BLaER1 (cell line): ENCODE measurements at regions not wholly inside any gene's neighbourhood (a gene's known extent, or its start where the extent isn't known, plus 50 kb on each side); places are given as distances from the start of the nearest gene placed in this dataset.

Experiments
- H3K27ac ChIP-seq: shearing (Covaris generic); formaldehyde crosslinking; 2 replicates; pipeline ENCODE4 v1.8.1; 2022
- H3K27me3 ChIP-seq: shearing (Covaris generic); formaldehyde crosslinking; 2 replicates; pipeline ENCODE4 v1.8.1; 2022
- H3K36me3 ChIP-seq: shearing (Covaris generic); formaldehyde crosslinking; 2 replicates; pipeline ENCODE4 v1.8.1; 2022
- H3K4me1 ChIP-seq: shearing (Covaris generic); formaldehyde crosslinking; 2 replicates; pipeline ENCODE4 v1.8.1; 2022
- H3K4me2 ChIP-seq: shearing (Covaris generic); formaldehyde crosslinking; 2 replicates; pipeline ENCODE4 v1.8.1; 2022
- H3K4me3 ChIP-seq: shearing (Covaris generic); formaldehyde crosslinking; 2 replicates; pipeline ENCODE4 v1.8.1; 2022
- H3K9ac ChIP-seq: shearing (Covaris generic); formaldehyde crosslinking; 2 replicates; pipeline ENCODE4 v1.8.1; 2022
- H3K9me3 ChIP-seq: shearing (Covaris generic); formaldehyde crosslinking; 2 replicates; pipeline ENCODE4 v1.8.1; 2022
- H4K20me1 ChIP-seq: shearing (Covaris generic); formaldehyde crosslinking; 2 replicates; pipeline ENCODE4 v1.8.1; 2022
- Cebpa-rat ChIP-seq: shearing (Covaris generic); IDR thresholded peaks from 2 replicates; pipeline ENCODE4 v1.8.1; 2022

- H3K4me2 ChIP-seq: no peak overlapping the region
- no peak overlapping the region for H3K4me3 ChIP-seq
- no peaks in the 10 kb centered on the region for H3K9me3 ChIP-seq
- H3K27me3 ChIP-seq: no peaks in the 10 kb centered on the region
- no peak overlapping the region for H3K9ac ChIP-seq
- H3K27ac ChIP-seq: no peak overlapping the region
- H3K36me3 ChIP-seq: no peaks in the 10 kb centered on the region
- H3K4me1 ChIP-seq: peaks cover 5% of the 10 kb centered on the region; the same call in 1 of the 2 replicates
- H4K20me1 ChIP-seq: no peaks in the 10 kb centered on the region
- TF ChIP-seq Cebpa-rat: no peak
Observed at GRCh38 chr14:101616202-101616601, 54.9 kb downstream of the DIO3 start.

- Histone ChIP-seq H3K27me3 (no peaks in the 10 kb centered on the region), H3K9ac (no peak overlapping the region), H3K4me2 (no peak overlapping the region), H3K9me3 (no peaks in the 10 kb centered on the region), H3K27ac (no peak overlapping the region), H3K36me3 (no peaks in the 10 kb centered on the region), H3K4me1 (peaks cover 18% of the 10 kb centered on the region), H3K4me3 (no peak overlapping the region), H4K20me1 (no peaks in the 10 kb centered on the region)
- TF ChIP-seq Cebpa-rat: no peak
Observed at GRCh38 chr14:101619484-101619883, 58.2 kb downstream of the DIO3 start.

GRCh38 chr14:101620031-101620788 is 58.9 kb downstream of the DIO3 start:
- H3K4me1 ChIP-seq: peaks cover 18% of the 10 kb centered on the region
- no peak for TF ChIP-seq Cebpa-rat
- peak overlapping the region; percentile 16; the same call in 1 of the 2 replicates for H3K4me2 ChIP-seq
- no peak overlapping the region for H3K4me3 ChIP-seq
- H3K9me3 ChIP-seq: no peaks in the 10 kb centered on the region
- no peaks in the 10 kb centered on the region for H3K36me3 ChIP-seq
- H3K9ac ChIP-seq: no peak overlapping the region
- no peak overlapping the region for H3K27ac ChIP-seq
- no peaks in the 10 kb centered on the region for H3K27me3 ChIP-seq
- no peaks in the 10 kb centered on the region for H4K20me1 ChIP-seq

GRCh38 chr14:101620821-101621785 is 59.8 kb downstream of the DIO3 start:
- H3K9ac ChIP-seq: no peak overlapping the region
- H4K20me1 ChIP-seq: no peaks in the 10 kb centered on the region
- H3K27ac ChIP-seq: no peak overlapping the region
- no peaks in the 10 kb centered on the region for H3K36me3 ChIP-seq
- H3K27me3 ChIP-seq: no peaks in the 10 kb centered on the region
- H3K4me3 ChIP-seq: no peak overlapping the region
- TF ChIP-seq Cebpa-rat: no peak
- H3K4me2 ChIP-seq: peak overlapping the region; percentile 21; the same call in 1 of the 2 replicates
- H3K4me1 ChIP-seq: peaks cover 18% of the 10 kb centered on the region
- no peaks in the 10 kb centered on the region for H3K9me3 ChIP-seq

- H3K36me3 ChIP-seq: no peaks in the 10 kb centered on the region
- no peak for TF ChIP-seq Cebpa-rat
- H3K27me3 ChIP-seq: no peaks in the 10 kb centered on the region
- H3K4me1 ChIP-seq: peaks cover 19% of the 10 kb centered on the region
- H3K4me2 ChIP-seq: peak overlapping the region; percentile 21; the same call in 1 of the 2 replicates
- H3K27ac ChIP-seq: no peak overlapping the region
- no peaks in the 10 kb centered on the region for H4K20me1 ChIP-seq
- H3K4me3 ChIP-seq: no peak overlapping the region
- no peak overlapping the region for H3K9ac ChIP-seq
- H3K9me3 ChIP-seq: no peaks in the 10 kb centered on the region
Observed at GRCh38 chr14:101622251-101623076, 61.2 kb downstream of the DIO3 start.

- peaks cover 24% of the 10 kb centered on the region for H3K4me1 ChIP-seq
- no peak for TF ChIP-seq Cebpa-rat
- no peak overlapping the region for H3K27ac ChIP-seq
- H4K20me1 ChIP-seq: no peaks in the 10 kb centered on the region
- no peak overlapping the region for H3K4me3 ChIP-seq
- no peak overlapping the region for H3K9ac ChIP-seq
- no peaks in the 10 kb centered on the region for H3K36me3 ChIP-seq
- no peaks in the 10 kb centered on the region for H3K9me3 ChIP-seq
- peaks cover 4% of the 10 kb centered on the region; the same call in 1 of the 2 replicates for H3K27me3 ChIP-seq
- H3K4me2 ChIP-seq: no peak overlapping the region
Observed at GRCh38 chr14:101623077-101623372, 61.7 kb downstream of the DIO3 start.

GRCh38 chr14:101623685-101624444 is 62.6 kb downstream of the DIO3 start:
- H3K27me3 ChIP-seq: peaks cover 4% of the 10 kb centered on the region; the same call in 1 of the 2 replicates
- no peak for TF ChIP-seq Cebpa-rat
- peaks cover 32% of the 10 kb centered on the region for H3K4me1 ChIP-seq
- no peak overlapping the region for H3K4me3 ChIP-seq
- no peaks in the 10 kb centered on the region for H3K9me3 ChIP-seq
- no peaks in the 10 kb centered on the region for H4K20me1 ChIP-seq
- no peak overlapping the region for H3K4me2 ChIP-seq
- H3K27ac ChIP-seq: no peak overlapping the region
- H3K9ac ChIP-seq: no peak overlapping the region
- no peaks in the 10 kb centered on the region for H3K36me3 ChIP-seq

GRCh38 chr14:101624536-101624935 is 63.2 kb downstream of the DIO3 start:
- Histone ChIP-seq H3K4me3 (no peak overlapping the region), H3K4me2 (no peak overlapping the region), H3K4me1 (peaks cover 32% of the 10 kb centered on the region), H4K20me1 (no peaks in the 10 kb centered on the region), H3K27ac (no peak overlapping the region), H3K27me3 (peaks cover 4% of the 10 kb centered on the region; the same call in 1 of the 2 replicates), H3K9ac (no peak overlapping the region), H3K36me3 (no peaks in the 10 kb centered on the region), H3K9me3 (no peaks in the 10 kb centered on the region)
- no peak for TF ChIP-seq Cebpa-rat
